ENCODE measurements at regions not wholly inside any gene's neighbourhood (a gene's known extent, or its start where the extent isn't known, plus 50 kb on each side); places are given as distances from the start of the nearest gene placed in this dataset.

DNA sequence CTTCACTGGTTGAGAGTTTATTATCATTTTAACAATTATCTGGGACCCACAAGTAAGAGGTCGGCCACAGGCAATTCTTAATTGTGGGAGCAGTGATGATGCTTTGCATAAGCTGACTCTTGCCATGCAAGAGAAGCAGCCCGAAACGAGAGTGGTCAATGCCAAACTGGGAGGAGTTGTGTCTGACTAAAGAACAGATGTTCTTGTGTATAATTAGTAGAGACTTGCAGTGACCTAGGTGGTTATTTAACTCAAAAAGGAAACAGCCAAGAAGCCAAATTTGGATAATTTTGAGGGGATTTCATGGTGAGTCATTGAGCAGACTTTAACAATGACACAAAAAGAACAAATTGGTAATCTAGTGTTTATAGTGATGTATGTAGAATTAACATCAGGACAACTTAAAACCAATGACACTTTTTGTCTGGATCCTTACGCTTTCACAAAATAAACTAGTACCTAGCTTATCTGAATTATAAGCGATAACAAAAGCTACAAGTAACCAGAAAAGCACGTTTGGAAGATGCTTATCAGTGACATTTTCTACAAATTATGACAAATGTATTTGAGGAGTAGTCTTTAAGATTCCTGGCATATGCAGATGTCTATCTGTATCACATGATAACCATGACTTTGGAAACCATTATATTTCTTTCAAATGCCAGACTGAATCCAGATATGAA, 184.7 kb upstream of the DLGAP1 start:
- TF ChIP-seq, protein P1, sequence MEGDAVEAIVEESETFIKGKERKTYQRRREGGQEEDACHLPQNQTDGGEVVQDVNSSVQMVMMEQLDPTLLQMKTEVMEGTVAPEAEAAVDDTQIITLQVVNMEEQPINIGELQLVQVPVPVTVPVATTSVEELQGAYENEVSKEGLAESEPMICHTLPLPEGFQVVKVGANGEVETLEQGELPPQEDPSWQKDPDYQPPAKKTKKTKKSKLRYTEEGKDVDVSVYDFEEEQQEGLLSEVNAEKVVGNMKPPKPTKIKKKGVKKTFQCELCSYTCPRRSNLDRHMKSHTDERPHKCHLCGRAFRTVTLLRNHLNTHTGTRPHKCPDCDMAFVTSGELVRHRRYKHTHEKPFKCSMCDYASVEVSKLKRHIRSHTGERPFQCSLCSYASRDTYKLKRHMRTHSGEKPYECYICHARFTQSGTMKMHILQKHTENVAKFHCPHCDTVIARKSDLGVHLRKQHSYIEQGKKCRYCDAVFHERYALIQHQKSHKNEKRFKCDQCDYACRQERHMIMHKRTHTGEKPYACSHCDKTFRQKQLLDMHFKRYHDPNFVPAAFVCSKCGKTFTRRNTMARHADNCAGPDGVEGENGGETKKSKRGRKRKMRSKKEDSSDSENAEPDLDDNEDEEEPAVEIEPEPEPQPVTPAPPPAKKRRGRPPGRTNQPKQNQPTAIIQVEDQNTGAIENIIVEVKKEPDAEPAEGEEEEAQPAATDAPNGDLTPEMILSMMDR (IDR thresholded peaks at IDR 0.05; ENCODE audit: low read depth, low read length): no peak
- TF ChIP-seq EZH2phosphoT487 (IDR thresholded peaks at IDR 0.05; ENCODE audit: low read depth): no peak
